ENCODE measurements at regions not wholly inside any gene's neighbourhood (a gene's known extent, or its start where the extent isn't known, plus 50 kb on each side); places are given as distances from the start of the nearest gene placed in this dataset.

DNA sequence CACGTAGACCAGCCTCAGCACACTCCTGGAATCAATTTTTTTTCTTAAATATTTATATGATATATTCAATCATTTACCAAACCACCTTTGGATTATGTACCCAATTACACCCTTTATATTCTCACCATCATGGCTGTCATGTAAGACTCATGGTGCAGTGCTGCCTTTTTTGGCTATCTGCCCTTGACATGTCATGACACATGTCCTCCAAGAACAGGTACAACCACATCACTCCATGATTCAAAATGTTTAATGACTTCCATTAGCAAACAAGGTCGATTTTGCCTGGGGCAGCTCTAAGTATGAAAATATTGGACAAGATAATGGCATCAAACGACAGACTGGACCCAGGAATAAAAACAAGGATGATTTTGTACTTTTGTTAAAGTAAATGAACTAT is 861.1 kb upstream of the ADAMTS5 start:
- Mint-ChIP-seq H3K36me3 (ENCODE audit: low read depth) (peaks cover 3% of the 10 kb centered on the region), H3K27me3 (ENCODE audit: low read depth) (no peaks in the 10 kb centered on the region), H3K4me1 (peaks cover 3% of the 10 kb centered on the region), H3K27ac (ENCODE audit: unreplicated experiment) (no peak overlapping the region), H3K9me3 (peaks cover 13% of the 10 kb centered on the region), H3K4me3 (no peak overlapping the region)
- DNase-seq (ENCODE audit: low read depth, low spot score), result no peak
- TF ChIP-seq, protein P1, sequence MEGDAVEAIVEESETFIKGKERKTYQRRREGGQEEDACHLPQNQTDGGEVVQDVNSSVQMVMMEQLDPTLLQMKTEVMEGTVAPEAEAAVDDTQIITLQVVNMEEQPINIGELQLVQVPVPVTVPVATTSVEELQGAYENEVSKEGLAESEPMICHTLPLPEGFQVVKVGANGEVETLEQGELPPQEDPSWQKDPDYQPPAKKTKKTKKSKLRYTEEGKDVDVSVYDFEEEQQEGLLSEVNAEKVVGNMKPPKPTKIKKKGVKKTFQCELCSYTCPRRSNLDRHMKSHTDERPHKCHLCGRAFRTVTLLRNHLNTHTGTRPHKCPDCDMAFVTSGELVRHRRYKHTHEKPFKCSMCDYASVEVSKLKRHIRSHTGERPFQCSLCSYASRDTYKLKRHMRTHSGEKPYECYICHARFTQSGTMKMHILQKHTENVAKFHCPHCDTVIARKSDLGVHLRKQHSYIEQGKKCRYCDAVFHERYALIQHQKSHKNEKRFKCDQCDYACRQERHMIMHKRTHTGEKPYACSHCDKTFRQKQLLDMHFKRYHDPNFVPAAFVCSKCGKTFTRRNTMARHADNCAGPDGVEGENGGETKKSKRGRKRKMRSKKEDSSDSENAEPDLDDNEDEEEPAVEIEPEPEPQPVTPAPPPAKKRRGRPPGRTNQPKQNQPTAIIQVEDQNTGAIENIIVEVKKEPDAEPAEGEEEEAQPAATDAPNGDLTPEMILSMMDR (conservative IDR thresholded peaks at IDR 0.05), result no peak

- no peaks in the 10 kb centered on the region for H3K4me1 Mint-ChIP-seq
- peaks cover 17% of the 10 kb centered on the region for H3K9me3 Mint-ChIP-seq
- no peak for DNase-seq (ENCODE audit: low read depth, low spot score)
Observed at GRCh38 chr21:27825035-27825434, 858.1 kb upstream of the ADAMTS5 start.

GRCh38 chr21:27823652-27824201 is 856.8 kb upstream of the ADAMTS5 start:
- peaks cover 20% of the 10 kb centered on the region for H3K9me3 Mint-ChIP-seq
- H3K4me1 Mint-ChIP-seq, result no peaks in the 10 kb centered on the region
- no peaks in the 10 kb centered on the region for H3K27me3 Mint-ChIP-seq (ENCODE audit: low read depth)
- DNase-seq (ENCODE audit: low read depth, low spot score), result no peak
- TF ChIP-seq, protein P1 (conservative IDR thresholded peaks at IDR 0.05), result no peak
- H3K27ac Mint-ChIP-seq (ENCODE audit: unreplicated experiment), result no peak overlapping the region
- H3K36me3 Mint-ChIP-seq (ENCODE audit: low read depth), result peaks cover 3% of the 10 kb centered on the region
- no peak overlapping the region for H3K4me3 Mint-ChIP-seq

More at GRCh38 chr21:27825035-27825434, 858.1 kb upstream of the ADAMTS5 start:
- Mint-ChIP-seq H3K36me3 (ENCODE audit: low read depth) (peaks cover 3% of the 10 kb centered on the region), H3K4me3 (no peak overlapping the region), H3K27ac (ENCODE audit: unreplicated experiment) (no peak overlapping the region), H3K27me3 (ENCODE audit: low read depth) (no peaks in the 10 kb centered on the region)
- TF ChIP-seq, protein P1 (conservative IDR thresholded peaks at IDR 0.05), result no peak

DNA sequence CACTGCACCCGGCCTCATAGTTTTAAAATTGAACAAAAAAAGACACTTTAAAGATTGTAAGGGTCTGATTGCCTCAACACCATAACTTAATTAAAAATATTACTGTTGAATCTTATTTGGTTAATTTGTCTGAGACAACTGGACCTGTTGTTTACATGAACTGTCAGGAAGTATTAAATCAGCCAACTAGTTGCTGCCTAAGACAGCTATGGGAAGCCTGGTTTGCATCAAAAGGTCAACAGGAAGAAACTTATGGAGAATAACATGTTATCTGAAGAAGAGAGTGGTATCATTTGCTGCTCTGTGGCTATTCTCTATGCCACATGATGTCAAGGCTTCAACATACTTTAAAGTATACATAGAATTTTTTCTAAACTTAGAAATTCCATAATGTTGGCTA is 853.5 kb upstream of the ADAMTS5 start:
- Mint-ChIP-seq H3K4me3 (no peak overlapping the region), H3K9me3 (peaks cover 11% of the 10 kb centered on the region), H3K4me1 (peaks cover 4% of the 10 kb centered on the region), H3K36me3 (ENCODE audit: low read depth) (no peaks in the 10 kb centered on the region), H3K27me3 (ENCODE audit: low read depth) (no peaks in the 10 kb centered on the region), H3K27ac (ENCODE audit: unreplicated experiment) (no peak overlapping the region)
- no peak for DNase-seq (ENCODE audit: low read depth, low spot score)
- TF ChIP-seq, protein P1 (conservative IDR thresholded peaks at IDR 0.05), result no peak

GRCh38 chr21:27819299-27819698 is 852.4 kb upstream of the ADAMTS5 start:
- TF ChIP-seq, protein P1 (conservative IDR thresholded peaks at IDR 0.05), result no peak
- Mint-ChIP-seq H3K4me1 (peaks cover 10% of the 10 kb centered on the region), H3K36me3 (ENCODE audit: low read depth) (no peaks in the 10 kb centered on the region), H3K27me3 (ENCODE audit: low read depth) (no peaks in the 10 kb centered on the region), H3K9me3 (peaks cover 14% of the 10 kb centered on the region), H3K27ac (ENCODE audit: unreplicated experiment) (no peak overlapping the region), H3K4me3 (no peak overlapping the region)
- DNase-seq (ENCODE audit: low read depth, low spot score), result no peak

Measured in neural crest cell (in vitro differentiated cells).